Bronchial epithelial cell (primary cell): ENCODE measurements at regions not wholly inside any gene's neighbourhood (a gene's known extent, or its start where the extent isn't known, plus 50 kb on each side); places are given as distances from the start of the nearest gene placed in this dataset.
"Not testable (repeated sequence)": the region's sequence is repeated elsewhere in the genome, so short reads cannot be mapped to it uniquely, and the experiment has no call there.

Experiments used
- DNase-seq: peaks from one replicate; pipeline ENCODE4 v3.0.0-alpha.2; 2010; ENCODE audit warnings: low read depth
- FAIRE-seq: peaks from 2 replicates; lab custom pipeline; 2011; peaks lifted over from hg19 to GRCh38; lab: Jason Lieb, UNC
- H3K27me3 ChIP-seq: 2 replicates; pipeline ENCODE4 v1.5.1; 2011; ENCODE audit warnings: low read length; ENCODE audit not compliant: control insufficient read depth, insufficient read depth
- H3K36me3 ChIP-seq: 2 replicates; pipeline ENCODE4 v1.5.1; 2011; ENCODE audit warnings: low read length; ENCODE audit not compliant: control insufficient read depth, insufficient read depth
- H3K4me3 ChIP-seq: 2 replicates; pipeline ENCODE4 v1.5.1; 2011; ENCODE audit warnings: mild to moderate bottlenecking, low read depth, low read length, control low read depth
- TF ChIP-seq, protein P1 (sequence below): IDR thresholded peaks from 2 replicates; pipeline ENCODE4 v1.5.1; 2011; ENCODE audit warnings: mild to moderate bottlenecking, moderate library complexity, low read length, control low read depth, inconsistent platforms; ENCODE audit not compliant: insufficient read depth, severe bottlenecking

DNA sequence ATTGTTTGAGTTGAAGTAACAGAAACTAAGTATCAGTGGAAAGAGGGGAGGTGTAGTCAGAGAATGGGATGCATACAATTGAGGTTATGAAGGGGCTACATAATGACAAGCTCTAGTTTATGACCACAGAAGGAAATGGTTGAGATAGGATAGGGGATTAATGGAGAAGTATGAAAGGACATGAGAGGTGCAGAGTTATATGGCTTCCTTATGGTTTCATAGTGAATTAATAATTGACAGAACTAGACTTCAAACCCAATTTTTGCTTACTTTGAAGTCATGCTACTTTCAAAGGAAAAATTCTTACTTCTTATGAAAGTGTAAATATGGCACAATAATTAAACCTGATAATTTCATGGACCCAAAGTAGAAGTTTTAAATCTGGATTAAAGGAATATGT is 340.3 kb upstream of the LRRC4C start:
- H3K36me3 ChIP-seq: no peaks in the 10 kb centered on the region
- no peak for FAIRE-seq
- no peak for DNase-seq
- no peak overlapping the region for H3K4me3 ChIP-seq
- no peaks in the 10 kb centered on the region for H3K27me3 ChIP-seq
- TF ChIP-seq, protein P1, sequence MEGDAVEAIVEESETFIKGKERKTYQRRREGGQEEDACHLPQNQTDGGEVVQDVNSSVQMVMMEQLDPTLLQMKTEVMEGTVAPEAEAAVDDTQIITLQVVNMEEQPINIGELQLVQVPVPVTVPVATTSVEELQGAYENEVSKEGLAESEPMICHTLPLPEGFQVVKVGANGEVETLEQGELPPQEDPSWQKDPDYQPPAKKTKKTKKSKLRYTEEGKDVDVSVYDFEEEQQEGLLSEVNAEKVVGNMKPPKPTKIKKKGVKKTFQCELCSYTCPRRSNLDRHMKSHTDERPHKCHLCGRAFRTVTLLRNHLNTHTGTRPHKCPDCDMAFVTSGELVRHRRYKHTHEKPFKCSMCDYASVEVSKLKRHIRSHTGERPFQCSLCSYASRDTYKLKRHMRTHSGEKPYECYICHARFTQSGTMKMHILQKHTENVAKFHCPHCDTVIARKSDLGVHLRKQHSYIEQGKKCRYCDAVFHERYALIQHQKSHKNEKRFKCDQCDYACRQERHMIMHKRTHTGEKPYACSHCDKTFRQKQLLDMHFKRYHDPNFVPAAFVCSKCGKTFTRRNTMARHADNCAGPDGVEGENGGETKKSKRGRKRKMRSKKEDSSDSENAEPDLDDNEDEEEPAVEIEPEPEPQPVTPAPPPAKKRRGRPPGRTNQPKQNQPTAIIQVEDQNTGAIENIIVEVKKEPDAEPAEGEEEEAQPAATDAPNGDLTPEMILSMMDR: no peak

DNA sequence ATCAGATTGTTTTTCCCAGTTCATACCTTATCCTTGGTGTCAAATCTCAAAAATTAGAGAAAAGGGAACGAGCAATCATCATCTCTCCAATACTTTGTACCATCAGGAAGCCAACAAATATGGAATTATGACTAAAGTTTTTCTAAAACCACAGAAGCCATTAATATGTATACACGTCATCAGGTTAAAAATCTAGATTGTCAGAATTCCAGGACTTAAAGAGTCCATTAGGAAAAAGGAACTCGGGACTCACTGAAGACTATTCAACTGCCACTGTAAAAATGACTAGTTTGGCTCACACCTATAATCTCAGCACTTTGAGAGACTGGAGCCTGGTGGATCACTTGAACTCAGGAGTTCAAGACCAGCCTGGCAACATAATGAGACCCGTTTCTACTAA is 344.4 kb upstream of the LRRC4C start:
- TF ChIP-seq, protein P1: no peak
- FAIRE-seq: no peak
- Histone ChIP-seq H3K36me3 (no peaks in the 10 kb centered on the region), H3K27me3 (no peaks in the 10 kb centered on the region), H3K4me3 (no peak overlapping the region)
- no peak for DNase-seq

DNA sequence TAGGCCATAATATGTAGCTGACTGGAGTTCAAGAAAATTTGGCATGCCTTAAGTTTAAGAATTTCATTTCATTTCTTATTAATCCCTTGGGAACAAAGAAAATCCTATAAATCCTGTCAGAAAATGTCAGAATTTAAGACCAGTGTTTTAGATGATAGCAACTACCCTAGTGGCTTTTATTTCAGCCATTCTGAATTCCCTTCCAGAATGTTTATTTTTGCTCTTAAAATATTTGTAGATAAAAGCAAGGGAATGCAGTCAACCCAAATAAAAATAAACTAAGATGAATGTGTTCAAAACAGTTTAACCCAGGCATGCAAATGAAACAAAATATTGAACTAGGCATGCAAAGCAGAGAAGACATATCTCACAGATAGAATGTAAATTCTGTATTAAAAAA is 356.9 kb upstream of the LRRC4C start:
- H3K4me3 ChIP-seq: no peak overlapping the region
- TF ChIP-seq, protein P1: no peak
- no peaks in the 10 kb centered on the region for H3K36me3 ChIP-seq
- H3K27me3 ChIP-seq: no peaks in the 10 kb centered on the region
- DNase-seq (no peak), FAIRE-seq (no peak)

DNA sequence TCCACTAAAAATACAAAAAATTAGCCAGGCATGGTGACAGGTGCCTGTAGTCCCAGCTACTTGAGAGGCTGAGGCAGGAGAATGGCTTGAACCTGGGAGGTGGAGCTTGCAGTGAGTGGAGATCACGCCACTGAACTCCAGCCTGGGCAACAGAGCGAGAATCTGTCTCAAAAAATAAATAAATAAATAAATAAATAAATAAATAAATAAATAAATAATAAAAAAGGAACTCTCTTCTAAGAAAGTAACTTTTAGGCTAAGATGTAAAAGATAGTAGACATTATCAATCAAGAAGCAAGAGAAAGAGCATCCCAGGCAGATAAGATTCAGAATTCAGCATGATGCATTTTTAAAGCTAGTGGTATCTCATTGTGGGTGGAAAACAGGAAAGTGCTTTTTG is 364.8 kb upstream of the LRRC4C start:
- not testable (repeated sequence) for H3K36me3 ChIP-seq, FAIRE-seq, DNase-seq, H3K4me3 ChIP-seq, H3K27me3 ChIP-seq

GRCh38 chr11:41826085-41826484 is 366.6 kb upstream of the LRRC4C start:
- TF ChIP-seq, protein P1: no peak
- Histone ChIP-seq H3K36me3 (no peaks in the 10 kb centered on the region), H3K27me3 (no peaks in the 10 kb centered on the region), H3K4me3 (no peak overlapping the region)
- no peak for FAIRE-seq
- DNase-seq: no peak

- TF ChIP-seq, protein P1: no peak
- Histone ChIP-seq H3K36me3 (no peaks in the 10 kb centered on the region), H3K4me3 (no peak overlapping the region), H3K27me3 (no peaks in the 10 kb centered on the region)
- FAIRE-seq (no peak), DNase-seq (no peak)
These were observed 377.0 kb upstream of the LRRC4C start for GRCh38 chr11:41836431-41836830.
